GM20000 (cell line): ENCODE measurements at regions not wholly inside any gene's neighbourhood (a gene's known extent, or its start where the extent isn't known, plus 50 kb on each side); places are given as distances from the start of the nearest gene placed in this dataset.

Experiments
- DNase-seq: peaks from one replicate; pipeline ENCODE4 v3.0.0; 2012; ENCODE audit warnings: low spot score
- CTCF ChIP-seq: IDR thresholded peaks from 2 replicates; pipeline ENCODE4 v1.5.1; 2012; ENCODE audit warnings: mild to moderate bottlenecking, control low read depth; ENCODE audit errors: extremely low read depth, missing control alignments

GRCh38 chr16:17839907-17840306 is 369.1 kb upstream of the XYLT1 start:
- no peak for DNase-seq
- TF ChIP-seq CTCF: no peak

GRCh38 chr16:17839272-17839671 is 368.5 kb upstream of the XYLT1 start:
- TF ChIP-seq CTCF: no peak
- no peak for DNase-seq

- DNase-seq: no peak
Measured at GRCh38 chr16:17836868-17837602, 366.3 kb upstream of the XYLT1 start.

GRCh38 chr16:17835118-17835876 is 364.5 kb upstream of the XYLT1 start:
- TF ChIP-seq CTCF: no peak
- no peak for DNase-seq

More at GRCh38 chr16:17836868-17837602, 366.3 kb upstream of the XYLT1 start:
- no peak for TF ChIP-seq CTCF

- DNase-seq: no peak
- TF ChIP-seq CTCF: no peak
Measured at GRCh38 chr16:17832738-17833137, 362.0 kb upstream of the XYLT1 start.

GRCh38 chr16:17831330-17831729 is 360.6 kb upstream of the XYLT1 start:
- no peak for DNase-seq
- no peak for TF ChIP-seq CTCF

GRCh38 chr16:17830651-17831050 is 359.9 kb upstream of the XYLT1 start:
- DNase-seq: no peak
- no peak for TF ChIP-seq CTCF
